ENCODE measurements at regions not wholly inside any gene's neighbourhood (a gene's known extent, or its start where the extent isn't known, plus 50 kb on each side); places are given as distances from the start of the nearest gene placed in this dataset.

- ChIA-PET POLR2A (no interaction called here), CTCF (no interaction called here)
- no peak overlapping the region for H3K27ac ChIP-seq (ENCODE audit: low read depth in 2 of 2, low read length in 1 of 2)
- no peaks in the 10 kb centered on the region for H3K27me3 ChIP-seq (ENCODE audit: insufficient read depth)
- H4K20me1 ChIP-seq (ENCODE audit: insufficient read depth) = no peaks in the 10 kb centered on the region
- WGBS (ENCODE audit: low lambda C conversion rate) = 82% methylated on average over 19 of the region's 19 CpGs
- H3F3A ChIP-seq (replicated peaks; ENCODE audit: insufficient read depth) = no peaks in the 10 kb centered on the region
- no peak overlapping the region for H3K4me2 ChIP-seq
- no peaks in the 10 kb centered on the region for H3K79me2 ChIP-seq (ENCODE audit: insufficient read depth)
- H3K9me2 ChIP-seq = no peaks in the 10 kb centered on the region
- DNase-seq = no peak
- TF ChIP-seq RCOR1 (IDR thresholded peaks at IDR 0.05; ENCODE audit: low read length) (no peak), YY1 (IDR thresholded peaks at IDR 0.05; ENCODE audit: low read depth) (no peak), RAD21 (IDR thresholded peaks at IDR 0.05; ENCODE audit: low read length) (no peak)
- no peaks in the 10 kb centered on the region for H3K9me3 ChIP-seq
- no peaks in the 10 kb centered on the region for H3K36me3 ChIP-seq (replicated peaks in 1 of 2; ENCODE audit: control insufficient read depth in 1 of 2, insufficient read depth in 2 of 2, low read length in 1 of 2)
- H3K4me1 ChIP-seq (ENCODE audit: control insufficient read depth in 1 of 2, insufficient read depth in 2 of 2, low read depth in 1 of 2, low read length in 1 of 2) = peaks cover 0 to 2% of the 10 kb centered on the region in 2 experiments; a peak in 1 of 4 replicates
- no peak overlapping the region for H3K4me3 ChIP-seq (ENCODE audit: low read depth in 2 of 2, low read length in 1 of 2)
- no peak overlapping the region for H3K9ac ChIP-seq
- no peak overlapping the region for H2AFZ ChIP-seq (ENCODE audit: low read depth)
Measured at GRCh38 chr6:168901076-168901475, 352.6 kb downstream of the THBS2 start.

GRCh38 chr6:168896321-168896720 is 357.3 kb downstream of the THBS2 start:
- POLR2A ChIA-PET = no interaction called here
- H4K20me1 ChIP-seq (ENCODE audit: insufficient read depth) = no peaks in the 10 kb centered on the region
- no peak overlapping the region for H3K9ac ChIP-seq
- H3K27me3 ChIP-seq (ENCODE audit: insufficient read depth) = no peaks in the 10 kb centered on the region
- 71% methylated on average over 7 of the region's 9 CpGs for WGBS (ENCODE audit: low lambda C conversion rate)
- no peaks in the 10 kb centered on the region for H3F3A ChIP-seq (replicated peaks; ENCODE audit: insufficient read depth)
- TF ChIP-seq YY1 (IDR thresholded peaks at IDR 0.05; ENCODE audit: low read depth) (no peak), TEAD4 (IDR thresholded peaks at IDR 0.05; ENCODE audit: borderline replicate concordance, insufficient read depth) (no peak), GATA2 (CRISPR knock-in tag; IDR thresholded peaks at IDR 0.05) (no peak), GABPA (IDR thresholded peaks at IDR 0.05; ENCODE audit: low read depth) (no peak), RCOR1 (IDR thresholded peaks at IDR 0.05; ENCODE audit: low read length) (no peak), POLR2AphosphoS5 (IDR thresholded peaks at IDR 0.05; ENCODE audit: low read depth, low read length) (no peak), ELF1 (IDR thresholded peaks at IDR 0.05) (no peak), ZBTB33 (IDR thresholded peaks at IDR 0.05; ENCODE audit: borderline replicate concordance, low read depth) (no peak), FOSL2 (IDR thresholded peaks at IDR 0.05; ENCODE audit: borderline replicate concordance, low read depth) (no peak), SMC3 (IDR thresholded peaks at IDR 0.05; ENCODE audit: low read depth, low read length) (no peak), USF1 (IDR thresholded peaks at IDR 0.05; ENCODE audit: borderline replicate concordance, low read depth) (no peak)
- TF ChIP-seq, protein P1, sequence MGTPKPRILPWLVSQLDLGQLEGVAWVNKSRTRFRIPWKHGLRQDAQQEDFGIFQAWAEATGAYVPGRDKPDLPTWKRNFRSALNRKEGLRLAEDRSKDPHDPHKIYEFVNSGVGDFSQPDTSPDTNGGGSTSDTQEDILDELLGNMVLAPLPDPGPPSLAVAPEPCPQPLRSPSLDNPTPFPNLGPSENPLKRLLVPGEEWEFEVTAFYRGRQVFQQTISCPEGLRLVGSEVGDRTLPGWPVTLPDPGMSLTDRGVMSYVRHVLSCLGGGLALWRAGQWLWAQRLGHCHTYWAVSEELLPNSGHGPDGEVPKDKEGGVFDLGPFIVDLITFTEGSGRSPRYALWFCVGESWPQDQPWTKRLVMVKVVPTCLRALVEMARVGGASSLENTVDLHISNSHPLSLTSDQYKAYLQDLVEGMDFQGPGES (IDR thresholded peaks at IDR 0.05; ENCODE audit: low read depth, low read length) = no peak
- TF ChIP-seq, protein P2, sequence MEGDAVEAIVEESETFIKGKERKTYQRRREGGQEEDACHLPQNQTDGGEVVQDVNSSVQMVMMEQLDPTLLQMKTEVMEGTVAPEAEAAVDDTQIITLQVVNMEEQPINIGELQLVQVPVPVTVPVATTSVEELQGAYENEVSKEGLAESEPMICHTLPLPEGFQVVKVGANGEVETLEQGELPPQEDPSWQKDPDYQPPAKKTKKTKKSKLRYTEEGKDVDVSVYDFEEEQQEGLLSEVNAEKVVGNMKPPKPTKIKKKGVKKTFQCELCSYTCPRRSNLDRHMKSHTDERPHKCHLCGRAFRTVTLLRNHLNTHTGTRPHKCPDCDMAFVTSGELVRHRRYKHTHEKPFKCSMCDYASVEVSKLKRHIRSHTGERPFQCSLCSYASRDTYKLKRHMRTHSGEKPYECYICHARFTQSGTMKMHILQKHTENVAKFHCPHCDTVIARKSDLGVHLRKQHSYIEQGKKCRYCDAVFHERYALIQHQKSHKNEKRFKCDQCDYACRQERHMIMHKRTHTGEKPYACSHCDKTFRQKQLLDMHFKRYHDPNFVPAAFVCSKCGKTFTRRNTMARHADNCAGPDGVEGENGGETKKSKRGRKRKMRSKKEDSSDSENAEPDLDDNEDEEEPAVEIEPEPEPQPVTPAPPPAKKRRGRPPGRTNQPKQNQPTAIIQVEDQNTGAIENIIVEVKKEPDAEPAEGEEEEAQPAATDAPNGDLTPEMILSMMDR (IDR thresholded peaks at IDR 0.05) = no peak
- TF ChIP-seq, protein P3, sequence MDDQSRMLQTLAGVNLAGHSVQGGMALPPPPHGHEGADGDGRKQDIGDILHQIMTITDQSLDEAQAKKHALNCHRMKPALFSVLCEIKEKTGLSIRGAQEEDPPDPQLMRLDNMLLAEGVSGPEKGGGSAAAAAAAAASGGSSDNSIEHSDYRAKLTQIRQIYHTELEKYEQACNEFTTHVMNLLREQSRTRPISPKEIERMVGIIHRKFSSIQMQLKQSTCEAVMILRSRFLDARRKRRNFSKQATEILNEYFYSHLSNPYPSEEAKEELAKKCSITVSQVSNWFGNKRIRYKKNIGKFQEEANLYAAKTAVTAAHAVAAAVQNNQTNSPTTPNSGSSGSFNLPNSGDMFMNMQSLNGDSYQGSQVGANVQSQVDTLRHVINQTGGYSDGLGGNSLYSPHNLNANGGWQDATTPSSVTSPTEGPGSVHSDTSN (IDR thresholded peaks at IDR 0.05) = no peak
- H3K9me3 ChIP-seq = no peaks in the 10 kb centered on the region
- no peak overlapping the region for H2AFZ ChIP-seq (ENCODE audit: low read depth)
- H3K27ac ChIP-seq (ENCODE audit: low read depth in 2 of 2, low read length in 1 of 2) = no peak overlapping the region
- H3K4me1 ChIP-seq (ENCODE audit: control insufficient read depth in 1 of 2, insufficient read depth in 2 of 2, low read depth in 1 of 2, low read length in 1 of 2) = peaks cover 0 to 3% of the 10 kb centered on the region in 2 experiments; a peak in 1 of 4 replicates
- no peak overlapping the region for H3K4me3 ChIP-seq (ENCODE audit: low read depth in 2 of 2, low read length in 1 of 2)
- CTCF ChIA-PET = no interaction called here
- DNase-seq = no peak
- H3K36me3 ChIP-seq (replicated peaks in 1 of 2; ENCODE audit: control insufficient read depth in 1 of 2, insufficient read depth in 2 of 2, low read length in 1 of 2) = no peaks in the 10 kb centered on the region
- H3K9me2 ChIP-seq = no peaks in the 10 kb centered on the region
- H3K79me2 ChIP-seq (ENCODE audit: insufficient read depth) = no peaks in the 10 kb centered on the region
- no peak overlapping the region for H3K4me2 ChIP-seq
